ENCODE measurements at regions not wholly inside any gene's neighbourhood (a gene's known extent, or its start where the extent isn't known, plus 50 kb on each side); places are given as distances from the start of the nearest gene placed in this dataset.

DNA sequence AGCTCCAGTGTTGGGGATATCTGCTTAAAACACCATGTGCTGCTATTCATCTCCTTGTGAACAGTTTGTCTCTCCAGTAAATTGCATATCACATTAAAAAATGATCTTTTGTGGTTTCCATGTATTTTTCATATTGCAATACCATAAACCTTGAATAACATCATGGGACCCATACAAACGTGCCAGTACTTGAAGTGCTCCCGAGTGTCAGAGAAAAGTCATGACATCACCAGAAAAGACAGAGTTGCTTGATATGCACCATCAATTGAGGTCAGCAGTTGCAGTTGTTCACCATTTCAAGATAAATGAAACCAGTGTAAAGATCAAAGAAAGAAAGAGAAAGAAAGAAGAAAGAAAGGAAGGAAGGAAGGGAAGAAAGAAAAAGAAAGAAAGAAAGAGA, 278.6 kb downstream of the ZNF621 start:
- Histone ChIP-seq H3K27ac (no peak overlapping the region), H3K9me3 (no peaks in the 10 kb centered on the region), H3K4me1 (peaks cover 0 to 4% (median 0%) of the 10 kb centered on the region in 4 donors), H3K27me3 (no peaks in the 10 kb centered on the region), H3K4me3 (no peak overlapping the region), H3K36me3 (no peaks in the 10 kb centered on the region)
- 74 to 88% (median 84%) methylated on average over 2 of the region's 2 CpGs for WGBS, 5 donors
- TF ChIP-seq POLR2AphosphoS5 (IDR thresholded peaks at IDR 0.05) (no peak), POLR2A (IDR thresholded peaks at IDR 0.05) (no peak), EP300 (IDR thresholded peaks at IDR 0.05) (no peak)
- TF ChIP-seq, protein P1, sequence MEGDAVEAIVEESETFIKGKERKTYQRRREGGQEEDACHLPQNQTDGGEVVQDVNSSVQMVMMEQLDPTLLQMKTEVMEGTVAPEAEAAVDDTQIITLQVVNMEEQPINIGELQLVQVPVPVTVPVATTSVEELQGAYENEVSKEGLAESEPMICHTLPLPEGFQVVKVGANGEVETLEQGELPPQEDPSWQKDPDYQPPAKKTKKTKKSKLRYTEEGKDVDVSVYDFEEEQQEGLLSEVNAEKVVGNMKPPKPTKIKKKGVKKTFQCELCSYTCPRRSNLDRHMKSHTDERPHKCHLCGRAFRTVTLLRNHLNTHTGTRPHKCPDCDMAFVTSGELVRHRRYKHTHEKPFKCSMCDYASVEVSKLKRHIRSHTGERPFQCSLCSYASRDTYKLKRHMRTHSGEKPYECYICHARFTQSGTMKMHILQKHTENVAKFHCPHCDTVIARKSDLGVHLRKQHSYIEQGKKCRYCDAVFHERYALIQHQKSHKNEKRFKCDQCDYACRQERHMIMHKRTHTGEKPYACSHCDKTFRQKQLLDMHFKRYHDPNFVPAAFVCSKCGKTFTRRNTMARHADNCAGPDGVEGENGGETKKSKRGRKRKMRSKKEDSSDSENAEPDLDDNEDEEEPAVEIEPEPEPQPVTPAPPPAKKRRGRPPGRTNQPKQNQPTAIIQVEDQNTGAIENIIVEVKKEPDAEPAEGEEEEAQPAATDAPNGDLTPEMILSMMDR (IDR thresholded peaks at IDR 0.05) = no peak
- no peak for DNase-seq
- intact Hi-C loops (cut with DNase I; ENCODE audit: low total_unique reads) = no loop called here

DNA sequence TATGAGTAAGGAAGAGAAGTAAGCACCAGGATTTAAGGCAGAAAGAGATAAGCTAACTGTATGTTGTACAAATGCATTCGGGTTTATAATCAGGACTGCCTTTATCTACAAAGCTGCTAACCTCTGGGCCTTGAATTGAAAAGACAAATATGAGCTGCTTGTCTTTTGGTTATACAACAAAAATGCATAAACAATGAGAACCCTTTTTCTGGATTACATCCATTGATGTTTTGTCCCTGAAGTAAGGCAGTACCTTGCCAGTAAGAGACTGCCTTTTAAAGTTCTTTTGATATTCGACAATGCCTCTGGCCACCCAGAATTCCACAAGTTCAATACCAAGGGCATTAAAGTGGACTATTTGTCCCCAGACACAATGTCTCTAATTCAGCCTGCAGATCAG, 280.7 kb downstream of the ZNF621 start:
- no peak overlapping the region for H3K27ac ChIP-seq
- H3K36me3 ChIP-seq = no peaks in the 10 kb centered on the region
- H3K9me3 ChIP-seq = peaks cover 0 to 11% (median 4%) of the 10 kb centered on the region in 4 donors
- H3K4me3 ChIP-seq = no peak overlapping the region
- H3K27me3 ChIP-seq = no peaks in the 10 kb centered on the region
- 19 to 37% (median 36%) methylated on average over 2 of the region's 2 CpGs for WGBS, 5 donors
- H3K4me1 ChIP-seq = no peaks in the 10 kb centered on the region
- intact Hi-C loops (cut with DNase I; ENCODE audit: low total_unique reads) = no loop called here
- TF ChIP-seq POLR2AphosphoS5 (IDR thresholded peaks at IDR 0.05) (no peak), POLR2A (IDR thresholded peaks at IDR 0.05) (no peak), EP300 (IDR thresholded peaks at IDR 0.05) (no peak)
- TF ChIP-seq, protein P1 (IDR thresholded peaks at IDR 0.05) = no peak
- DNase-seq = no peak

DNA sequence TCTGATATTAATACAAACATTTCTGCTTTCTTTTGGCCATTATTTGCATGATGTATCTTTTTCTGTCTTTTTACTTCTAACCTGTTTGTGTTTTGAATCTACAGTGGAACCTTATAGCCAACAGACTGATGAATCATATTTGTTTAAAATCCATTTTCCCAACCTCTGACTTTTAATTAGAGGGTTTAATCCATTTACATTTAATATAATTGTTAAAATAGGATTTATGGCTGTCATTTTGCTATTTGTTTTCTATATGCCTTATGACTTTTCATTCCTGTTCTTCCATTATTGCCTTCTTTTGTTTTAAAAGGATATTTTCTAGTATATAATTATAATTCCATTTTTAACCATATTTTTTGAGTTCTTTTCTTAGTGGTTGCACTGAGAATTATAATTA, 286.1 kb downstream of the ZNF621 start:
- Histone ChIP-seq H3K27ac (no peak overlapping the region), H3K27me3 (no peaks in the 10 kb centered on the region), H3K36me3 (no peaks in the 10 kb centered on the region), H3K4me3 (no peak overlapping the region), H3K4me1 (no peaks in the 10 kb centered on the region), H3K9me3 (peaks cover 0 to 31% (median 7%) of the 10 kb centered on the region in 4 donors)
- no peak for DNase-seq
- TF ChIP-seq, protein P1 (IDR thresholded peaks at IDR 0.05) = no peak
- TF ChIP-seq EP300 (IDR thresholded peaks at IDR 0.05) (no peak), POLR2AphosphoS5 (IDR thresholded peaks at IDR 0.05) (no peak), POLR2A (IDR thresholded peaks at IDR 0.05) (no peak)
- intact Hi-C loops (cut with DNase I; ENCODE audit: low total_unique reads) = no loop called here

DNA sequence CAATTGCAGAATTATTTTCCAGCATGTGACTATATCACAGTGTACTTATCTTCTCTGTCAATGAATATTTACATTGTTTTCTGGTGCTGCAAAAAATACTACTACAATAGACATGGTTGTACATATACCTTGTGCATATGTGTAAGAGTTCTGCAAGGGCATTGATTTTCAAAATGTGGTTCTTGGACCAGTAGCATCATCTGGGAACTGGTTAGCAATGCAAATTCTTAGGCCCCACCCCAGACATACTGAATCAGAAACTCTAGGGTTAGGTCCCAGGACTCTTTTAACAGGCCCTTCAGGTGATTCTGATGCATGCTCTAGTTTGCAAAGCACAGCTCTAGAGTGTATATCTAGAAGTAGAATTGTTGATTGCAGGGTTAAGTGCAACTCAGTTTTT, 292.3 kb downstream of the ZNF621 start:
- intact Hi-C loops (cut with DNase I; ENCODE audit: low total_unique reads) = no loop called here
- Histone ChIP-seq H3K27ac (no peak overlapping the region), H3K4me1 (no peaks in the 10 kb centered on the region), H3K9me3 (peaks cover 0 to 8% (median 0%) of the 10 kb centered on the region in 4 donors), H3K4me3 (no peak overlapping the region), H3K27me3 (no peaks in the 10 kb centered on the region), H3K36me3 (no peaks in the 10 kb centered on the region)
- TF ChIP-seq POLR2AphosphoS5 (IDR thresholded peaks at IDR 0.05) (no peak), EP300 (IDR thresholded peaks at IDR 0.05) (no peak), POLR2A (IDR thresholded peaks at IDR 0.05) (no peak)
- no peak for DNase-seq

DNA sequence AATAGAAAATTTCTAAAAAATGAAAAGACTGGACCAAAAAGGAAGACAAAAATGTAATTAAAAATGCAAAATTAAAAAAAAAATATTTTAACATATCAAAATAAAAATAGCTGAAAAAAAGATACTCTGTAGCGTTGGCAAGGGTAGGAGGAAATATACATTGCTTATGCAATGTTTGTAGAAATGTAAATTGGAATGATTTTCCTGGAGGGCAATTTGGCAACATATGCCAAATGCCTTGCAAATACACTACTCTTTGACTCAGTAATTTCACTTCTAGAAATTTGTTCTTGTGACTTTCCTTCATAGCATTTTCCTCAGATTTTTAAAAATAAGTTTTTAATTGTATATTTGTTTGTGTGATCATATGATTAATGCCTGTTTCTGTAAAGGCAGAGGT, 296.6 kb downstream of the ZNF621 start:
- 76 to 85% (median 84%) methylated on average over 1 of the region's 1 CpG for WGBS, 5 donors
- Histone ChIP-seq H3K27me3 (no peaks in the 10 kb centered on the region), H3K27ac (no peak overlapping the region), H3K9me3 (no peaks in the 10 kb centered on the region), H3K4me1 (no peaks in the 10 kb centered on the region), H3K4me3 (no peak overlapping the region), H3K36me3 (no peaks in the 10 kb centered on the region)
- intact Hi-C loops (cut with DNase I; ENCODE audit: low total_unique reads) = no loop called here
- TF ChIP-seq POLR2A (IDR thresholded peaks at IDR 0.05) (no peak), EP300 (IDR thresholded peaks at IDR 0.05) (no peak), POLR2AphosphoS5 (IDR thresholded peaks at IDR 0.05) (no peak)
- TF ChIP-seq, protein P1 (IDR thresholded peaks at IDR 0.05) = no peak
- DNase-seq = no peak
